CD14-positive monocyte (primary cell): ENCODE measurements at regions not wholly inside any gene's neighbourhood (a gene's known extent, or its start where the extent isn't known, plus 50 kb on each side); places are given as distances from the start of the nearest gene placed in this dataset.

Experiments used
- DNase-seq, 3 donors: peaks; one replicate each; pipeline ENCODE4 v3.0.0-alpha.2; 2011 to 2022
- H2AFZ ChIP-seq: 2 replicates; pipeline ENCODE4 v1.6.0; 2012; ENCODE audit warnings: mild to moderate bottlenecking, low read depth, low read length, inconsistent platforms; ENCODE audit not compliant: insufficient read depth, poor library complexity, severe bottlenecking
- H3K27ac ChIP-seq, 2 donors: 1 replicate in 1 of 2; 2 replicates in 1 of 2; pipeline ENCODE4 v1.5.1; 2012 to 2013; ENCODE audit warnings: low read length in 2 of 2, control low read depth in 1 of 2, inconsistent platforms in 1 of 2, low read depth in 1 of 2, mild to moderate bottlenecking in 1 of 2
- H3K27me3 ChIP-seq, 2 donors: one replicate each; pipeline versions ENCODE4 v1.6.0 to v1.6.1; 2011 to 2013; ENCODE audit warnings: low read length in 2 of 2; ENCODE audit not compliant: control insufficient read depth in 2 of 2, insufficient read depth in 2 of 2
- H3K36me3 ChIP-seq, 2 donors: replicated peaks in 1 of 2; 1 replicate in 1 of 2; 2 replicates in 1 of 2; pipeline versions ENCODE4 v1.5.1 to v1.6.1; 2012 to 2013; ENCODE audit warnings: low read length in 2 of 2, control low read depth in 1 of 2, inconsistent platforms in 1 of 2, mild to moderate bottlenecking in 1 of 2; ENCODE audit not compliant: insufficient read depth in 2 of 2, control insufficient read depth in 1 of 2
- H3K4me1 ChIP-seq, 2 donors: 1 replicate in 1 of 2; 2 replicates in 1 of 2; pipeline versions ENCODE4 v1.5.1 to v1.6.1; 2012 to 2013; ENCODE audit warnings: low read length in 2 of 2, control low read depth in 1 of 2, inconsistent platforms in 1 of 2, mild to moderate bottlenecking in 1 of 2, moderate library complexity in 1 of 2; ENCODE audit not compliant: insufficient read depth in 2 of 2, control insufficient read depth in 1 of 2
- H3K4me2 ChIP-seq: replicated peaks from 2 replicates; pipeline ENCODE3; 2012; ENCODE audit warnings: low read length, moderate library complexity, mild to moderate bottlenecking; ENCODE audit not compliant: poor library complexity, severe bottlenecking; ENCODE audit errors: extremely low read depth
- H3K4me3 ChIP-seq, 3 experiments: fragments of 200-600 bp in 1 of 3; sonication (generic) in 1 of 3; replicated peaks in 1 of 3; 1 replicate in 2 of 3; 2 replicates in 1 of 3; pipeline ENCODE4 v1.5.1; 2011 to 2013; ENCODE audit warnings: low read length in 3 of 3, mild to moderate bottlenecking in 3 of 3, control low read depth in 2 of 3, low read depth in 2 of 3, inconsistent platforms in 1 of 3, moderate library complexity in 1 of 3
- H3K79me2 ChIP-seq: 2 replicates; pipeline ENCODE4 v1.6.0; 2012; ENCODE audit warnings: mild to moderate bottlenecking, control low read depth, inconsistent platforms, low read length, moderate library complexity; ENCODE audit not compliant: insufficient read depth
- H3K9ac ChIP-seq: 2 replicates; pipeline ENCODE4 v1.6.0; 2017; ENCODE audit warnings: low read length, mild to moderate bottlenecking; ENCODE audit not compliant: insufficient read depth, poor library complexity, severe bottlenecking
- H3K9me3 ChIP-seq, 2 donors: replicated peaks in 1 of 2; 1 replicate in 1 of 2; 2 replicates in 1 of 2; pipeline versions ENCODE4 v1.5.1 to v1.6.1; 2012 to 2013; ENCODE audit warnings: low read length in 2 of 2, control low read depth in 1 of 2; ENCODE audit not compliant: control insufficient read depth in 1 of 2, insufficient read depth in 1 of 2
- H4K20me1 ChIP-seq: 2 replicates; pipeline ENCODE4 v1.6.0; 2012; ENCODE audit warnings: mild to moderate bottlenecking, low read length, control low read depth, moderate library complexity; ENCODE audit not compliant: insufficient read depth
- H3K27ac Mint-ChIP-seq, 7 donors: one replicate each; pipeline ENCODE4 v1.8.0; 2020; ENCODE audit warnings: mild to moderate bottlenecking in 7 of 7, mixed read lengths in 7 of 7, moderate library complexity in 6 of 7, inconsistent platforms in 2 of 7
- H3K27me3 Mint-ChIP-seq, 3 donors: one replicate each; pipeline ENCODE4 v1.8.0; 2021 to 2022; ENCODE audit warnings: low read depth in 3 of 3, mild to moderate bottlenecking in 3 of 3, mixed read lengths in 3 of 3, moderate library complexity in 3 of 3, inconsistent platforms in 1 of 3
- H3K36me3 Mint-ChIP-seq, 2 donors: one replicate each; pipeline ENCODE4 v1.8.0; 2020; ENCODE audit warnings: mixed read lengths in 2 of 2, inconsistent platforms in 1 of 2, mild to moderate bottlenecking in 1 of 2
- H3K4me1 Mint-ChIP-seq: one replicate; pipeline ENCODE4 v1.8.0; 2020; ENCODE audit warnings: mild to moderate bottlenecking, mixed read lengths
- H3K4me3 Mint-ChIP-seq, 2 donors: one replicate each; pipeline ENCODE4 v1.8.0; 2020; ENCODE audit warnings: mild to moderate bottlenecking in 2 of 2, mixed read lengths in 2 of 2, moderate library complexity in 1 of 2
- H3K9me3 Mint-ChIP-seq, 7 donors: one replicate each; pipeline ENCODE4 v1.8.0; 2020 to 2022; ENCODE audit warnings: mixed read lengths in 7 of 7, mild to moderate bottlenecking in 6 of 7, moderate library complexity in 6 of 7, inconsistent platforms in 2 of 7
- WGBS: methylation state at CpG from one replicate; pipeline ENCODE4 v1.1.5; 2013; ENCODE audit warnings: missing lambda C conversion rate; ENCODE audit not compliant: insufficient coverage; 5-methylcytosine and 5-hydroxymethylcytosine counted together
- intact Hi-C, 2 donors: fragments of 100-400 bp; cut with micrococcal nuclease; formaldehyde crosslinking; loops; one replicate each; pipeline versions ENCODE4 v1.15.0 to v1.15.1; 2023
- TF ChIP-seq, protein P1 (sequence below): fragments of 200-600 bp; IDR thresholded peaks from one replicate; pipeline ENCODE4 v1.8.0; 2022; ENCODE audit warnings: antibody characterized with exemption, mild to moderate bottlenecking

DNA sequence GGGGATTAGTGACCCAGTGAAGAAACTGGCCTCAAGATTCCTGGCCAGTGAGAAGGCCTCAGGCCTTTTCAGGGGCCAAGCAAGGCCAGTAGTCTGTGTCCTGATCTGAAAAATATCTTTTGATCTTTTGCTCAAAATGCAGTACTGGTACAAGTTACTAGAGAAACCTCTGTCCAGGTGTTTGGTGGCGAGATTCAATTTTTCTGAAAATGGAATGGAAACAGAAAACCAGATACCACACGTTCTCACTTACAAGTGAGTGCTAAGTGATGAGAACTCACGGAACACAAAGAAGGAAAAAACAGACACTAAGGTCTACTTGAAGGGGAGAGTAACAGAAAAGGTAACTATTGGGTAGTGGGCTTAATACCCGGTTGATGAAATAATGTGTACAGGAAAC is 463.4 kb downstream of the ZIC1 start:
- WGBS, result no CpG with 5 or more reads among the region's 4 CpGs
- Histone ChIP-seq H4K20me1 (no peaks in the 10 kb centered on the region), H3K79me2 (no peaks in the 10 kb centered on the region), H3K9ac (no peak overlapping the region), H3K36me3 (no peaks in the 10 kb centered on the region), H3K27me3 (no peaks in the 10 kb centered on the region), H3K4me2 (no peak overlapping the region), H3K27ac (no peak overlapping the region), H2AFZ (no peak overlapping the region), H3K9me3 (peaks cover 13 to 24% of the 10 kb centered on the region in 2 donors), H3K4me1 (no peaks in the 10 kb centered on the region), H3K4me3 (no peak overlapping the region)
- Mint-ChIP-seq H3K27ac (no peak overlapping the region), H3K4me1 (no peaks in the 10 kb centered on the region), H3K27me3 (peaks cover 0 to 2% (median 2%) of the 10 kb centered on the region in 3 donors), H3K9me3 (peaks cover 2 to 12% (median 7%) of the 10 kb centered on the region in 7 donors), H3K4me3 (no peak overlapping the region), H3K36me3 (no peaks in the 10 kb centered on the region)
- no peak for DNase-seq
- TF ChIP-seq, protein P1, sequence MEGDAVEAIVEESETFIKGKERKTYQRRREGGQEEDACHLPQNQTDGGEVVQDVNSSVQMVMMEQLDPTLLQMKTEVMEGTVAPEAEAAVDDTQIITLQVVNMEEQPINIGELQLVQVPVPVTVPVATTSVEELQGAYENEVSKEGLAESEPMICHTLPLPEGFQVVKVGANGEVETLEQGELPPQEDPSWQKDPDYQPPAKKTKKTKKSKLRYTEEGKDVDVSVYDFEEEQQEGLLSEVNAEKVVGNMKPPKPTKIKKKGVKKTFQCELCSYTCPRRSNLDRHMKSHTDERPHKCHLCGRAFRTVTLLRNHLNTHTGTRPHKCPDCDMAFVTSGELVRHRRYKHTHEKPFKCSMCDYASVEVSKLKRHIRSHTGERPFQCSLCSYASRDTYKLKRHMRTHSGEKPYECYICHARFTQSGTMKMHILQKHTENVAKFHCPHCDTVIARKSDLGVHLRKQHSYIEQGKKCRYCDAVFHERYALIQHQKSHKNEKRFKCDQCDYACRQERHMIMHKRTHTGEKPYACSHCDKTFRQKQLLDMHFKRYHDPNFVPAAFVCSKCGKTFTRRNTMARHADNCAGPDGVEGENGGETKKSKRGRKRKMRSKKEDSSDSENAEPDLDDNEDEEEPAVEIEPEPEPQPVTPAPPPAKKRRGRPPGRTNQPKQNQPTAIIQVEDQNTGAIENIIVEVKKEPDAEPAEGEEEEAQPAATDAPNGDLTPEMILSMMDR, result no peak
- intact Hi-C loops, result no loop called here

GRCh38 chr3:147875498-147875897 is 466.3 kb downstream of the ZIC1 start:
- Histone ChIP-seq H3K4me3 (no peak overlapping the region), H2AFZ (no peak overlapping the region), H3K79me2 (no peaks in the 10 kb centered on the region), H3K9ac (no peak overlapping the region), H3K27ac (no peak overlapping the region), H3K4me1 (no peaks in the 10 kb centered on the region), H3K9me3 (peaks cover 18 to 29% of the 10 kb centered on the region in 2 donors), H3K27me3 (no peaks in the 10 kb centered on the region), H3K36me3 (no peaks in the 10 kb centered on the region), H4K20me1 (no peaks in the 10 kb centered on the region), H3K4me2 (no peak overlapping the region)
- Mint-ChIP-seq H3K27me3 (peaks cover 0 to 2% (median 2%) of the 10 kb centered on the region in 3 donors), H3K9me3 (peaks cover 7 to 19% (median 8%) of the 10 kb centered on the region in 7 donors), H3K27ac (no peak overlapping the region), H3K36me3 (no peaks in the 10 kb centered on the region), H3K4me1 (no peaks in the 10 kb centered on the region), H3K4me3 (no peak overlapping the region)
- no peak for DNase-seq
- TF ChIP-seq, protein P1, result no peak
- WGBS, result no CpG with 5 or more reads among the region's 2 CpGs
- intact Hi-C loops, result no loop called here
